ENCODE measurements at regions not wholly inside any gene's neighbourhood (a gene's known extent, or its start where the extent isn't known, plus 50 kb on each side); places are given as distances from the start of the nearest gene placed in this dataset.

DNA sequence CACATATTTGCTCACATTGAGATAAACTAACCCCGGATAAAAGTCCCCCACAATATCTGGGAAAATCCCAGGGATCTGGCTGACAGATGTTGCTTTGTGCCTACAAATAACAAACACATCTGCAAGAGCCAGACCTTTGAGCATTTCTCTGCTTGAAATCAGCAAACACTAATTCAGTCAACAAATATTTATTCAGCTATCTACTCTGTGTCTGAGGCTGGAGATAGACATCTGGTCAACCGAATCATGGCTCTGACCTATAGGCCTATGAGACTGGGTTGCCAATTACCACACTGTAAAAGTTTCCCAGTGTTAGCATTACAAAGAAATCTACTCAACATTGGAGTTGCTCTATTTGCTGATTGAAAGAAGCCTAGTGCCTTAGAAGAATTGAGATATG is 201.1 kb upstream of the CADPS start:
- TF ChIP-seq POLR2AphosphoS5 (IDR thresholded peaks at IDR 0.05; ENCODE audit: low read depth, low read length), result no peak
- TF ChIP-seq POLR2A (IDR thresholded peaks at IDR 0.05; ENCODE audit: low read depth, low read length), result no peak
- TF ChIP-seq TAF1 (IDR thresholded peaks at IDR 0.05; ENCODE audit: borderline replicate concordance, low read depth, low read length), result no peak

All from GM12892 (cell line).